HG03521 (cell line): ENCODE measurements at regions not wholly inside any gene's neighbourhood (a gene's known extent, or its start where the extent isn't known, plus 50 kb on each side); places are given as distances from the start of the nearest gene placed in this dataset.
"Not testable (repeated sequence)": the region's sequence is repeated elsewhere in the genome, so short reads cannot be mapped to it uniquely, and the experiment has no call there.

Experiments
- ATAC-seq: cut with Tn5 transposase; IDR thresholded peaks from one replicate; pipeline ENCODE4 v1.9.1; 2021; ENCODE audit warnings: mild to moderate bottlenecking, moderate library complexity; ENCODE audit not compliant: unreplicated experiment

DNA sequence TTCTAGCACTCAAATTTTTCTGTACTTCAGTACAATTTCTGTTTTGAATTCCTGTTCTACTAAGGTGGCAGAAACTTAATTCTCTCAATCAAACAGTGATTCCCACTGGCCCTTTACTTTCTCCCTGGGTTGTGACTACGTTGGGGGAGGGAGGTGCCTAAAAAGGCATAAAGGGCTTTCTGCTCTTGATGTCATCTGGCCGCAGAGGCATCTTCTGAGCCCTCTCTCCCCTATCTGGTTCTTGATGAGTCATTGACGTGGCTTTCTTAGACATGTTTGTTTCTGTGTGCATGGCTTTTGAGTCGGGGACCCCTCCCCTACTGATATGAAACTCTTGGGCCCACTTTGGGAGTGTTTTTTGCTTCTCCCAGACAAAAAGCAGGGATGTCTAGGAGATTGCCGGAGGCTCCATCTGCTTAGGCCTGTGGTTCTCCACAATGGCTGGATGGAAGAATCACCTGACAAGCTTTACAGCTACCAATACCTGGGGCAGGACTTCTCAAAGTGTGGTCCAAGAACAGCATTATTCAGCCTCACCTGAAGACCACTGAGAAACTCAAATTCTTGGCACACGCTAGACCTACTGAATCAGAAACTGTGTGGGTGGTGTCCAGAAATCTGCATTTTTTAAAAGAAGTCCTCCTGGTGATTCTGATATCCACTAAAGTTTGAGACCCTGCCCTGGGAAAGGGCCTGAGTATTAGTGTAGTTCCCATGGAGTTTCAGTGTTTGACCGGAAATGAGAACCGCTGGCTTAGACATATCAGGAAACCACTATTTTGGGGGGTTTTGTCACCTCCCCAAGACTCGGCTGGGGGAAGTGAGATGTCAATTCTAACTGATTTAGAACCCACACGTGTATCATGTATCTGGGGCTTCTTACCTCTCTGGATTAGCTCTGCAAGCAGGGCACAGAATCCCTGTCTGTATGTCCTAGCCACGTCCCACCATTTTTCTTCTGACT lies 395.7 kb upstream of the PDE3A start:
- no peak for ATAC-seq

- ATAC-seq = no peak
Measured at GRCh38 chr12:19978193-19978592, 390.1 kb upstream of the PDE3A start.

DNA sequence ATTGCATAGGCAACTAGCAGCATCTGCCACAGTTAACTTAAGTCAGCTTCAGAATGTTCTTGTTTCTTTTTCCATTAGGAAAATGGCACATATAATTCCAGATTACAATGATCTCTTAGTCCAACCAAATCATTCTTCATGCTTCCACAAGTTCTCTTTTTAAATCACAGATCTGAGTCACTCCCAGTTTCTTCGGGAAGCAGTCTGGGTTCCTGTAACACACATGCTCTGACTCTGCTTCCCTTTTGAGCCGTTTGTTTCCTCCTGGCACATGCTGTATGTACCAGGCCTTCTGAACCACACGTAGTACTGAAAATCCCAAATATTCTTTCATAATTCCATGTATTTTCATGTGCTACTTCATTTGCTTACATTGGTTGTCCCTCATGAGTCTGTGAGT lies 388.8 kb upstream of the PDE3A start:
- no peak for ATAC-seq

DNA sequence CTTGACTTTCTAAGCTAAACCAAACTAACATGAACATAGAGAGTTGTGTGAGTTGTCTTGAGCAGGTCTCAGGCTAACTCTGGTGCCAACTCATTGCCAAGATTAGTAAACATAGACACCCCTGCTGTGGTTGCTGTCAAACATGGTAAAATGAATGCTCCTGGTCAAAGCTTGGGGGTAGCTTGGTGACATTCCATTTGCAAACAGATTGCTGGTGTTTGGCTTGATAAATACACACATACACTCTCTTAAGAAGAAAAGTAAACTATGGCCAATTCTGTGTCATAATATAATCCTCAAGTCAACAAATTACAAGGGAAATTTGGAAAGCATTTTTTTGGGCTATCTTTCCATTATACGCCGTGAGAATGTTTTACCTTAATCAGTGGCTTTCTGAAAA lies 386.4 kb upstream of the PDE3A start:
- no peak for ATAC-seq

GRCh38 chr12:19988001-19988400 lies 380.3 kb upstream of the PDE3A start:
- no peak for ATAC-seq

DNA sequence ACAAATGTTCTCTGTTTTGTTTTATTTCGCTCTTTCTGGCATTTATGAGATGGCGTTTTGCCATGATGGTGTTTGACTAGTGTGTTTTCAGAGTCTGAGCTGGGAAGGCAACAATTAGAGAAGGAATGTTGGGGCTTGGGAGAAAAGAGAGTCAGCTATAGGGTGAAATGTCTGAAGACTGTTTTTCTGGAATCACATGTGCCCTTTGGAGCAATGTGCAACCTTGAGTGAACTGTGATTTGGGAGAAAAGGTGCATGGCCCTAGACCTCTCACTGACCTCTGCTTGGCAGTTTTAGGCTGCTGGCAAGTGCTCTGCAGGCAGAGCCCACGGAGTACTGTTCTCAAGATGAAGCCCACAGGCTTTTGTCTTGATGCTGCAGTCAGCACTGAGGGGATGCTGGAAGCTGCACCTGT lies 379.9 kb upstream of the PDE3A start:
- ATAC-seq = no peak

DNA sequence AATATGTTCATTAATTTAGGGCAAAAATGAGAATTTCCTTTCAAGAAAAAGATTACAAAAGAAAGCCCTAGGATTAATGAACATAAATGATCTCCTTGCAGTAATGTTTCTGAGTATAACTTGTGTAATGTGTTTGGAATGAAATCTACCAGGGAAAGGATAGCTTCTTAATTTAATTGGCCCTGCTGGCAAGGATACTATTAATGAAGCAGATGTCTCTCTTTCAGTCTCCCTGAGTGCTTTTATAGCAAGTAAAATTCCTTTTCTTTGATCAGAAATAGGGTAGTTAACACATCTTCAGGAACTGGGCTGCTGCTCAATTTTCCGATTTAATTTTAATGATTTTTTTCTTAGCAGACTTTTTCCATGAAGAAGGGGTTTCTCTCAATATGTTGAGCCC lies 379.4 kb upstream of the PDE3A start:
- no peak for ATAC-seq

DNA sequence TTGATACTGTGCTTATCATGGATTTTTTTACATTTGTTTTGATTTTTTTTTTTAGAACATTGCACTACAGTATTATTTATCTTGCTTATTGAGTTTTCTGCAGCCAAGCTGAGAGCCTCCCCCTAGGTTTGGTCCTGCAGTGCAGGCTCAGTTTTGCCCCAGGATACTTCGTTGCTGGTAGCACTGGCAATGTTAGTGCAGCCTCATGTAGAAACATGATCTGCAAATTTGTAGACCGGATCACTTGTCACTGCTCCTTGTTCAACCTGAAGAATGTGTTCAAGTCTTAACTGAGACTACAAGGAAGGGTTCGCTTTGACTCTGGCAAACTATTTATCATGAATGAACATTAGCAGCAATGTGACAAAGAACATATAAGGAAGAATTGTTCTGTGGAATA lies 377.2 kb upstream of the PDE3A start:
- no peak for ATAC-seq

GRCh38 chr12:19992311-19992710 lies 376.0 kb upstream of the PDE3A start:
- ATAC-seq = no peak

- no peak for ATAC-seq
Measured at GRCh38 chr12:19994968-19995367, 373.4 kb upstream of the PDE3A start.

GRCh38 chr12:19997656-19998400 lies 370.5 kb upstream of the PDE3A start:
- ATAC-seq = no peak

GRCh38 chr12:19998411-19998810 lies 369.9 kb upstream of the PDE3A start:
- ATAC-seq = no peak

GRCh38 chr12:19998961-19999804 lies 369.2 kb upstream of the PDE3A start:
- ATAC-seq = no peak

DNA sequence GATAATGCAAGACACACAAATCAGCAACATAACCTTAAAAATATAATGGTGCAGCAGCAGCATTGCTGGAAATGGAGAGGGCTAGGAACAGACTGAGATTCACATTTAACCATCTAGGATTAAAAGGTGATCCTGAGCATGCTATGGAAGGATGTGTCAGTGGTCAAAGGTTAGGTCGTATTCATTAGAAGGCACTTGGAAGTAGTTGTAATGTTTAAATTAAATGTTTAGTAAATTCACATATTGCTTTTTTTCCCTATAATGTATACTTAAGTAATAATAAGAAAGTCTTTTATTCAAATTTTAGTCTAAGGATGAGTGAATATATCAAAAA lies 368.6 kb upstream of the PDE3A start:
- ATAC-seq = no peak

- ATAC-seq = no peak
Measured at GRCh38 chr12:20000229-20000849, 368.0 kb upstream of the PDE3A start.

DNA sequence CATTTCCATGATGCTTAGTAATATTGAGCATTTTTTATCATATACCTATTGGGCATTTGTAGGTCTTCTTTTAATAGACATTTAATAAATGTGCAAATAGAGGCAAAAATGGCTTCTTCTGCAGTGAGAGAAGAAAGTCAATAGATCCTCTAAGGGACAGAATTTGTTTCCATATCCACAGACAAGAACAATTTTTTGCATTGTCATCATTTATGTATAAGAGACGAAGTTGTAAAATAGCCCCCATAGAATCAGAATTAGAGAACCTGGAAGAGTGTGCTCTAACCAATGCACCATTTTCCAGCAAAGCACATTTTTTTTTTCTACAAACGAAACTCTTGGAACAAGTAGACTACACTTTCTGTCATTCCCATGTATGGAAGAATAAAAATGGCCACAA lies 365.1 kb upstream of the PDE3A start:
- no peak for ATAC-seq

DNA sequence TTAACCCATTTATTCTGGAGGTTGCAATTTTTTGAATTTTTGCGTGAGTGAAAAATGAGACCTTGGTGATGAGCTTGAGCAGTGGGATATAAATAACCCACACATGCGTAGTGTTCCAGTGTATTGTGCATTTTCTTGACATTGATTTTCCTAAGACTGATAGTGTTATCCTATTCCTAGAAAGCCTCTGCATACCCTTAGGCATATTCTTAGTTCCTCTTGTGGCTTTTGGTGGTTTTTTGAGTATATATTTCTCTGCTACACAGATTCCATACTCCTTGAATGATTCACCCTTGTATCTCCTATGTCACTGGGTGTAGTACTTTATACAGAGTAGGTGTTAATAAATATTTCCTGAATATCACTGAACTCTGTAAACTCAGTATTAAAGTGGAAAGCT lies 363.4 kb upstream of the PDE3A start:
- no peak for ATAC-seq

DNA sequence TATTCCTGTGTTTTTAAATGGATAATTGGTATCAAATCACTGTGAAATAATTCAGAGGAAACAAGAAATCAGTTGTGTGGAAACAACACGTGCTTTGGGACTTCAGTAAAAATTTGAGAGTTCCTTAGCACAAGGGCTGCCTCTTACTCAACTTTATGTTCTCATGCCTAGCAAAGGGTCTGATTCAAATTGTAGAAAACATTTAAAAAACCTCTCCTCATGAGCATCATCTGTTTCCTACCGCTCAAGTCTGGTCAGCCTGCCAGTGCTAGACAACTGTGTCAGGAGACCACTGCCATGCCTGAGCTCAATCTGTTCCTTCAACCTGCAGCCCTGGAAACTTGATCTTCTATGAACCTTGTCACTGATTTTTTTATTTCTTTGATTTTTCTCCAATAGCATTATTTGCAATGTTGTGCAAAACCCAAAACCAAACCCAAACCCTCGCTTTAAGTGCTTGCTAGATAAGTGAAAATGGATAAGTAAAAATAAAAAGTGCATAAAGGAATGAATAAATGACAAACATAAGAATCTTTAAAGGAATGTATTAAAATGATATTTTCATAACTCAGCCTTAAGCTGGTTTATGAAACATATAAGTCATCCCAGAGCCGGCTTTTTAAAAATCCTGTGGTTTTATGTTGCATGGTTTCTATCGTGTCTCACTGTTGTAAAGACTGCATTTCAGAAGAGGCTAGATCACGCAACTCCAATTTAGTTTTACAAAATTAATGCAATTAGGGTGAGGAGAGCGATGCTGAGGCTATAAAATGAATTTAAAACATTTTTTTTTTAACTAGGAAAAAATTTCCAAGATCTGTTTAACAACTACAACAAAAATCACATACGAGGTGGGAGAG lies 361.2 kb upstream of the PDE3A start:
- no peak for ATAC-seq

- ATAC-seq = not testable (repeated sequence)
Measured at GRCh38 chr12:20009965-20010364, 358.4 kb upstream of the PDE3A start.

DNA sequence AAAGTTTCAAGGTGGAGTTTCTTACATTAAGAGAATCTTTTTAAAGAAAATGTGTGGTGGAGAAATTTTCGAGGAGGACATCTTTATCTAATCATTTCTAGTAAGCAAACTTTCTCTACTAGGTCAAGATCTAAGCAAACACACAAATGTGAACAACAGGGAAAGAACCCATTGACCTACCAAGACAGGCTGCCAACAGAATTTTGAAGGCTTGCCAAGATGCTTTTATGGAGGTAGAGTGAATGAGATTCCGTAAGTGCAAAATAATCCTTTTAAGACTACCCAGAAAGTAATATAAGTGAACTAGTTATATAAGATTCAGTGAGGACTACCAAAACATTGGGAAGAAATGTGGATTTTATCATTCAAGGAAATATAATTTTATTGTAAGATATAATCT lies 357.1 kb upstream of the PDE3A start:
- no peak for ATAC-seq
